CD4-positive, alpha-beta T cell (primary cell): ENCODE measurements at regions not wholly inside any gene's neighbourhood (a gene's known extent, or its start where the extent isn't known, plus 50 kb on each side); places are given as distances from the start of the nearest gene placed in this dataset.

Source experiments
- ATAC-seq: fragments of 200-7000 bp; cut with Tn5 transposase; one replicate; pipeline ENCODE4 v1.10.0; 2022; ENCODE audit warnings: mild to moderate bottlenecking; ENCODE audit not compliant: poor library complexity
- CTCF ChIA-PET: fragments of 350-600 bp; sonication (Branson Sonifier 250); formaldehyde crosslinking; loops from one replicate; lab custom pipeline; 2021; ENCODE audit warnings: antibody characterized with exemption, inconsistent platforms; lab: Charles Lee
- POLR2A ChIA-PET: fragments of 350-600 bp; sonication (Branson Sonifier 250); formaldehyde crosslinking; loops from one replicate; lab custom pipeline; 2021; ENCODE audit warnings: antibody characterized with exemption, inconsistent platforms; lab: Charles Lee
- DNase-seq, 14 experiments: peaks; one replicate each; pipeline ENCODE4 v3.0.0-alpha.2; 2013 to 2020; ENCODE audit warnings: mixed read lengths in 2 of 14
- H3K27ac ChIP-seq, 2 donors: one replicate each; pipeline versions ENCODE4 v1.5.1 to v1.7.0; 2013; ENCODE audit warnings: low read length in 2 of 2, low read depth in 1 of 2, mild to moderate bottlenecking in 1 of 2
- H3K27me3 ChIP-seq, 2 experiments: 1 replicate in 1 of 2; 2 replicates in 1 of 2; pipeline versions ENCODE4 v1.6.1 to v1.7.0; 2013; ENCODE audit warnings: low read length in 2 of 2, control low read depth in 1 of 2, mild to moderate bottlenecking in 1 of 2, moderate library complexity in 1 of 2; ENCODE audit not compliant: insufficient read depth in 2 of 2, control insufficient read depth in 1 of 2
- H3K36me3 ChIP-seq: one replicate; pipeline ENCODE4 v1.6.1; 2013; ENCODE audit warnings: low read length, control low read depth; ENCODE audit not compliant: insufficient read depth
- H3K4me1 ChIP-seq: one replicate; pipeline ENCODE4 v1.6.1; 2013; ENCODE audit warnings: low read length, control low read depth; ENCODE audit not compliant: insufficient read depth
- H3K4me3 ChIP-seq: one replicate; pipeline ENCODE4 v1.5.1; 2013; ENCODE audit warnings: mild to moderate bottlenecking, low read length, moderate library complexity
- H3K9me3 ChIP-seq, 2 experiments: 1 replicate in 1 of 2; 2 replicates in 1 of 2; pipeline versions ENCODE4 v1.6.1 to v1.7.0; 2013; ENCODE audit warnings: low read length in 2 of 2, mild to moderate bottlenecking in 2 of 2, control low read depth in 1 of 2, moderate library complexity in 1 of 2; ENCODE audit not compliant: control insufficient read depth in 1 of 2, insufficient read depth in 1 of 2
- H3K27ac Mint-ChIP-seq: one replicate; pipeline ENCODE4 v1.8.0; 2020; ENCODE audit warnings: mixed read lengths
- H3K27me3 Mint-ChIP-seq: one replicate; pipeline ENCODE4 v1.8.0; 2021; ENCODE audit warnings: mixed read lengths
- H3K36me3 Mint-ChIP-seq: one replicate; pipeline ENCODE4 v1.8.0; 2021; ENCODE audit warnings: low read depth, mixed read lengths
- H3K4me1 Mint-ChIP-seq: one replicate; pipeline ENCODE4 v1.8.0; 2021; ENCODE audit warnings: low read depth, mixed read lengths
- H3K4me3 Mint-ChIP-seq: one replicate; pipeline ENCODE4 v1.8.0; 2020; ENCODE audit warnings: mild to moderate bottlenecking, mixed read lengths
- H3K9me3 Mint-ChIP-seq: one replicate; pipeline ENCODE4 v1.8.0; 2020; ENCODE audit warnings: mixed read lengths
- CTCF ChIP-seq: fragments of 200-600 bp; IDR thresholded peaks from one replicate; pipeline ENCODE4 v1.8.0; 2022; ENCODE audit warnings: antibody characterized with exemption, mild to moderate bottlenecking
- intact Hi-C, 2 experiments: fragments of 100-400 bp; cut with DNase I in 1 of 2; cut with micrococcal nuclease in 1 of 2; formaldehyde crosslinking; loops; one replicate each; pipeline versions ENCODE4 v1.15.1 to v1.9.0; 2023 to 2025; cut with DNase I, micrococcal nuclease

DNA sequence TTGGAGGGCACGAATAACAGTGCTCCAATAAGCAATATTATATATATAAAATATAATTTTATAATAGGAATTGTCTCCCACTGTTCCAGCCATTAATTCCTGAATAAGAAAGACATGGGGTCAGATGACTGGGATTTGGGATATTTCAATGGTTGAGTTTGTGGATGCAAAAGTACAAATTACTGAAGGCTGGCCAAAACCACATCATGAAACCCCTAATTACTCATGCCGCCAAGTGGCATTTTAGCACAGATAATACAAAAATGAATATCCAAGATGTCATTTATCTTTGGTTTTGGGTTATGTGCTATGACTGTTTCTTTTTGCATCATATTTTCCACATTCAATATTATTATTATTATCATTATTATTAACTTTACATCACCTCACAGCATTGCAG is 261.4 kb upstream of the TBX3 start:
- no peak for DNase-seq
- no peak for ATAC-seq
- no peak overlapping the region for H3K4me3 ChIP-seq
- H3K27ac ChIP-seq = no peak overlapping the region
- POLR2A ChIA-PET = no interaction called here
- TF ChIP-seq CTCF = no peak
- H3K4me1 ChIP-seq = no peaks in the 10 kb centered on the region
- peaks cover 5% of the 10 kb centered on the region for H3K9me3 Mint-ChIP-seq
- H3K27me3 Mint-ChIP-seq = no peaks in the 10 kb centered on the region
- H3K4me1 Mint-ChIP-seq = no peaks in the 10 kb centered on the region
- no peaks in the 10 kb centered on the region for H3K36me3 ChIP-seq
- intact Hi-C loops = no loop called here
- no peaks in the 10 kb centered on the region for H3K36me3 Mint-ChIP-seq
- H3K9me3 ChIP-seq = no peaks in the 10 kb centered on the region
- H3K27ac Mint-ChIP-seq = no peak overlapping the region
- H3K4me3 Mint-ChIP-seq = no peak overlapping the region
- H3K27me3 ChIP-seq = no peaks in the 10 kb centered on the region
- CTCF ChIA-PET = no interaction called here

DNA sequence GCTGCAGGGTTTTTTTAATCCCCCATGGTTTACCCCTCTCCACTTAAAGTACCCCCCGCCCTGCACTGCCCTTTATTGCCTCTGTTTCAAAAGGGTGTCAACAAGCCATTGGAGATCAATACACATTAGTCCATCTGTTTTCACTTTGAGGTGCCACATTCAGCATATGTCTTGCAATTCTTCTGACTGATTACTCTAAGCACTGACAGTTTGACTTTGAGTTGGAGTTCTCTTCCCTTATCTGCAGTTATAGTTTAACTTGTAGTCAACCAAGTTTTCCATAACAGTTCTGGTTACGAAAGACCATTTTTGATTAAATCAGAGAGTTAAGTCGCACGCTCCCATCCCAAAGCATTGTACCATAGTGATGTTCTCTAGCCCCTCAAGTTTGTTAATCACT is 260.8 kb upstream of the TBX3 start:
- H3K9me3 ChIP-seq = no peaks in the 10 kb centered on the region
- intact Hi-C loops = no loop called here
- H3K4me3 ChIP-seq = no peak overlapping the region
- POLR2A ChIA-PET = no interaction called here
- H3K9me3 Mint-ChIP-seq = peaks cover 8% of the 10 kb centered on the region
- no peak for TF ChIP-seq CTCF
- no peak for DNase-seq
- H3K4me1 Mint-ChIP-seq = no peaks in the 10 kb centered on the region
- no peaks in the 10 kb centered on the region for H3K36me3 ChIP-seq
- H3K27me3 ChIP-seq = no peaks in the 10 kb centered on the region
- no peak overlapping the region for H3K27ac ChIP-seq
- no peaks in the 10 kb centered on the region for H3K4me1 ChIP-seq
- H3K4me3 Mint-ChIP-seq = no peak overlapping the region
- H3K27me3 Mint-ChIP-seq = no peaks in the 10 kb centered on the region
- no peak overlapping the region for H3K27ac Mint-ChIP-seq
- no peaks in the 10 kb centered on the region for H3K36me3 Mint-ChIP-seq
- CTCF ChIA-PET = no interaction called here
- no peak for ATAC-seq

DNA sequence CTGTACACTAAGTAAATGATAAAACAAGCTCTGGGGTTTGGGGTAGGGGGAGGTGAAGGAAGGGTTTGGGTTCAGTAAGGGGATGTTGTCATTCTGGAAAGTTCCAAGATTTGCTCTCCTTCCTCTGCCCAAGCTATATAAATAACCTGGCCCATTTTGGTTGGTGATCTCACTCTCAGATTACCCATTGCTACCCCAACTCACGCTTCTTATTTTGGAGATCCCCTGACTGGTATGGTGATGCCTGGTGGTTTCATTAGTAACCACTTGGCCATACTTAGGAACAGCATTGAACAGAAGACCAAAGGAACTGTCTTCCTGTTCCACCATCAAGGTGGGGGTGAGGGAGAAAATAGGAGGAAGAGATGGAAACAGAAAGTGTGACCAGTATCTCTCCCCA is 259.6 kb upstream of the TBX3 start:
- ChIA-PET POLR2A (no interaction called here), CTCF (no interaction called here)
- Histone ChIP-seq H3K27me3 (no peaks in the 10 kb centered on the region), H3K27ac (no peak overlapping the region), H3K36me3 (no peaks in the 10 kb centered on the region), H3K4me3 (no peak overlapping the region), H3K9me3 (no peaks in the 10 kb centered on the region), H3K4me1 (no peaks in the 10 kb centered on the region)
- intact Hi-C loops = no loop called here
- no peaks in the 10 kb centered on the region for H3K4me1 Mint-ChIP-seq
- no peak for TF ChIP-seq CTCF
- DNase-seq (no peak), ATAC-seq (no peak)
- H3K9me3 Mint-ChIP-seq = peaks cover 8% of the 10 kb centered on the region
- no peaks in the 10 kb centered on the region for H3K27me3 Mint-ChIP-seq
- H3K4me3 Mint-ChIP-seq = no peak overlapping the region
- no peaks in the 10 kb centered on the region for H3K36me3 Mint-ChIP-seq
- no peak overlapping the region for H3K27ac Mint-ChIP-seq
